ENCODE measurements at regions not wholly inside any gene's neighbourhood (a gene's known extent, or its start where the extent isn't known, plus 50 kb on each side); places are given as distances from the start of the nearest gene placed in this dataset.

DNA sequence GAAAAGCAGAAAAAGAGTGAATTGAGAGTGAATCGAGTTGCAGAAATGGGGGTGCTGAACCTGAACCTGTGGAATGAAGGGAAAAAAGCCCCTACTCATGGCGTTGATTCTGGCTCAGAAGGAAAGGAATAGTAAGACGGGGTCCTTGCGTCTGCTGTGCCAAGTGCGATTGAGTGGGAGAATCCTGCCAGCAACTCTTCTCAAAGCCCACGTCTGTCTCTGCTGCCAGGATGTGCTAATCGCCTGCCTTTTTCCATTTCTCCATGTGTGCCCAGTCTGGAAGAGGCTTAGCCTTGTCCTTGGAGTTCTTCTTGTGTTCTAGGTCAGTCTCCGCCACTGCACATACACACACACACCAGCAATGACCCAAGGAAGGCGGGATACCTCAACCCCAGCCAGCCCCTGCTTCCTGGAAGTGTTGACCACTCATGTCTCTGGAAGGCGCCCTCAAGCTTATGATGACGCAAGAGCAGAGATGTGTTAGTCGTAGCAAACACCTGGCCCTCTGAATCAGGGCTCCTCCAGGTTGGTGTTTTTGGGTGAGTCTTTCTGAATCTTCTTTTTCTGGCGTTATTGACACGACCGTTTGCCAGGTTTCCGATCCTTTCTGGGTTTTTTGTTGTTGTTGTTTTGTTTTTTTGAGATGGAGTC is 262.4 kb upstream of the PROK2 start:
- TF ChIP-seq, protein P1, sequence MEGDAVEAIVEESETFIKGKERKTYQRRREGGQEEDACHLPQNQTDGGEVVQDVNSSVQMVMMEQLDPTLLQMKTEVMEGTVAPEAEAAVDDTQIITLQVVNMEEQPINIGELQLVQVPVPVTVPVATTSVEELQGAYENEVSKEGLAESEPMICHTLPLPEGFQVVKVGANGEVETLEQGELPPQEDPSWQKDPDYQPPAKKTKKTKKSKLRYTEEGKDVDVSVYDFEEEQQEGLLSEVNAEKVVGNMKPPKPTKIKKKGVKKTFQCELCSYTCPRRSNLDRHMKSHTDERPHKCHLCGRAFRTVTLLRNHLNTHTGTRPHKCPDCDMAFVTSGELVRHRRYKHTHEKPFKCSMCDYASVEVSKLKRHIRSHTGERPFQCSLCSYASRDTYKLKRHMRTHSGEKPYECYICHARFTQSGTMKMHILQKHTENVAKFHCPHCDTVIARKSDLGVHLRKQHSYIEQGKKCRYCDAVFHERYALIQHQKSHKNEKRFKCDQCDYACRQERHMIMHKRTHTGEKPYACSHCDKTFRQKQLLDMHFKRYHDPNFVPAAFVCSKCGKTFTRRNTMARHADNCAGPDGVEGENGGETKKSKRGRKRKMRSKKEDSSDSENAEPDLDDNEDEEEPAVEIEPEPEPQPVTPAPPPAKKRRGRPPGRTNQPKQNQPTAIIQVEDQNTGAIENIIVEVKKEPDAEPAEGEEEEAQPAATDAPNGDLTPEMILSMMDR (IDR thresholded peaks at IDR 0.05): no peak
- TF ChIP-seq POLR2A (IDR thresholded peaks at IDR 0.05): no peak
- TF ChIP-seq EP300 (IDR thresholded peaks at IDR 0.05): no peak
- no peak for TF ChIP-seq POLR2AphosphoS5 (IDR thresholded peaks at IDR 0.05)
